Upper lobe of right lung (tissue), 1 donor: ENCODE measurements at regions not wholly inside any gene's neighbourhood (a gene's known extent, or its start where the extent isn't known, plus 50 kb on each side); places are given as distances from the start of the nearest gene placed in this dataset.
"Not testable (repeated sequence)": the region's sequence is repeated elsewhere in the genome, so short reads cannot be mapped to it uniquely, and the experiment has no call there.

ENCODE experiments used
- ATAC-seq: fragments of 200-7000 bp; cut with Tn5 transposase; one replicate; pipeline ENCODE4 v1.9.1; 2020; ENCODE audit warnings: mild to moderate bottlenecking, moderate library complexity
- DNase-seq: peaks from one replicate; pipeline ENCODE4 v3.0.0-alpha.2; 2020
- H3K27ac ChIP-seq: fragments of 200-600 bp; one replicate; pipeline ENCODE4 v1.8.0; 2022
- H3K27me3 ChIP-seq: fragments of 200-600 bp; one replicate; pipeline ENCODE4 v1.8.0; 2022; ENCODE audit warnings: mild to moderate bottlenecking
- H3K36me3 ChIP-seq: fragments of 200-600 bp; one replicate; pipeline ENCODE4 v1.8.0; 2022
- H3K4me1 ChIP-seq: fragments of 200-600 bp; one replicate; pipeline ENCODE4 v1.8.0; 2022
- H3K4me3 ChIP-seq: fragments of 200-600 bp; one replicate; pipeline ENCODE4 v1.8.0; 2022; ENCODE audit warnings: mild to moderate bottlenecking
- H3K9me3 ChIP-seq: fragments of 200-600 bp; one replicate; pipeline ENCODE4 v1.8.0; 2022
- CTCF ChIP-seq: fragments of 200-600 bp; IDR thresholded peaks from one replicate; pipeline ENCODE4 v1.8.0; 2022; ENCODE audit warnings: antibody characterized with exemption
- intact Hi-C: fragments of 100-400 bp; cut with DNase I; formaldehyde crosslinking; loops from one replicate; pipeline ENCODE4 v1.11.0; 2022
- donor health status: DM: no; HTN: yes; CAD: no; lungs with severe emphysema.

GRCh38 chr5:67870662-67871061 lies 344.9 kb upstream of the PIK3R1 start:
- no peak for TF ChIP-seq CTCF
- H3K27ac ChIP-seq = no peak overlapping the region
- DNase-seq = no peak
- no peaks in the 10 kb centered on the region for H3K4me1 ChIP-seq
- intact Hi-C loops = no loop called here
- no peaks in the 10 kb centered on the region for H3K9me3 ChIP-seq
- H3K4me3 ChIP-seq = no peak overlapping the region
- no peaks in the 10 kb centered on the region for H3K36me3 ChIP-seq
- ATAC-seq = no peak
- H3K27me3 ChIP-seq = no peaks in the 10 kb centered on the region

DNA sequence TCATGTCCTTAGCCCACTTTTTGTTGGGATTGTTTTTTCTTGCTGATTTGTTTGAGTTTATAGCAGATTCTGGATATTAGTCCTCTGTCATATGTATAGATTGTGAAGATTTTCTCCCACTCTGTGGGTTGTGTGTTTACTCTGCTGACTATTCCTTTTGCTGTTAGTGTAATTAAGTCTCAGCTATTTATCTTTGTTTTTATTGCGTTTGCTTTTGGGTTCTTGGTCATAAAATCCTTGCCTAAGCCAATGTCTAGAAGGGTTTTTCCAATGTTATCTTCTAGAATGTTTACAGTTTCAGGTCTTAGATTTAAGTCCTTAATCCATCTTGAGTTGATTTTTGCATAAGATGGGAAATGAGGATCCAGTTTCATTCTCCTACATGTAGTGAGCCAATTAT lies 351.2 kb upstream of the PIK3R1 start:
- H3K27ac ChIP-seq, H3K36me3 ChIP-seq, ATAC-seq, H3K27me3 ChIP-seq, H3K9me3 ChIP-seq, intact Hi-C loops, H3K4me1 ChIP-seq, DNase-seq, H3K4me3 ChIP-seq: not testable (repeated sequence)

- no peaks in the 10 kb centered on the region for H3K27me3 ChIP-seq
- TF ChIP-seq CTCF = no peak
- no peaks in the 10 kb centered on the region for H3K9me3 ChIP-seq
- no peak for DNase-seq
- H3K36me3 ChIP-seq = no peaks in the 10 kb centered on the region
- H3K4me3 ChIP-seq = no peak overlapping the region
- H3K4me1 ChIP-seq = no peaks in the 10 kb centered on the region
- no peak for ATAC-seq
- no peak overlapping the region for H3K27ac ChIP-seq
- intact Hi-C loops = no loop called here
Observed at GRCh38 chr5:67858471-67859031, 357.0 kb upstream of the PIK3R1 start.

DNA sequence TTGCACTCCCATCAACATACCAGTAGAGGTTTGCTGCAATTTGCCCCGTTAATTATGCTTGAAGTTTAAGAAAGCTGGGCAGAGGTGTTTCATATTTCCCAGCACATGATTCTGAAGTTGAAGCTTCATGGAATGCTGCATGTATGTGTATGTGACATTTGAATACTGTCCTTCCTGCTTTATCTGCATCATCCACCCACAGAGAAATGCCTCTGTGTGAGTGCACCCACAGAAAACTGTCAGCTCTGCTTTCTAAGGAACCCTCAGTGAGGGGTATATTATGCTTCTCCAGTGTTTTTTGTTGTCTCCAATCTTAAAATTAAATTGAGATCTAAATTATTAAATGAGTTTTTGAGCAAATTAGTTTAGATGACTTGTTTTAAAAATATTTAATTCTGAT lies 358.1 kb upstream of the PIK3R1 start:
- ATAC-seq = no peak
- intact Hi-C loops = no loop called here
- no peaks in the 10 kb centered on the region for H3K27me3 ChIP-seq

GRCh38 chr5:67855523-67855922 lies 360.0 kb upstream of the PIK3R1 start:
- Histone ChIP-seq H3K27me3 (no peaks in the 10 kb centered on the region), H3K27ac (no peak overlapping the region), H3K9me3 (no peaks in the 10 kb centered on the region), H3K36me3 (no peaks in the 10 kb centered on the region), H3K4me3 (no peak overlapping the region), H3K4me1 (no peaks in the 10 kb centered on the region)
- no peak for DNase-seq
- no peak for TF ChIP-seq CTCF
- intact Hi-C loops = no loop called here
- ATAC-seq = no peak

More for the DNA sequence above, 358.1 kb upstream of the PIK3R1 start:
- no peak overlapping the region for H3K4me3 ChIP-seq
- no peak overlapping the region for H3K27ac ChIP-seq
- DNase-seq = no peak
- H3K36me3 ChIP-seq = no peaks in the 10 kb centered on the region
- no peaks in the 10 kb centered on the region for H3K4me1 ChIP-seq
- TF ChIP-seq CTCF = no peak
- H3K9me3 ChIP-seq = no peaks in the 10 kb centered on the region

- H3K4me3 ChIP-seq, H3K36me3 ChIP-seq, ATAC-seq, H3K27me3 ChIP-seq, H3K4me1 ChIP-seq, intact Hi-C loops, H3K9me3 ChIP-seq, H3K27ac ChIP-seq, DNase-seq: not testable (repeated sequence)
Observed at GRCh38 chr5:67850906-67851305, 364.6 kb upstream of the PIK3R1 start.

- DNase-seq (no peak), ATAC-seq (no peak)
- H3K36me3 ChIP-seq = no peaks in the 10 kb centered on the region
- no peaks in the 10 kb centered on the region for H3K9me3 ChIP-seq
- H3K27me3 ChIP-seq = no peaks in the 10 kb centered on the region
- no peak overlapping the region for H3K27ac ChIP-seq
- no peak for TF ChIP-seq CTCF
- intact Hi-C loops = no loop called here
- H3K4me3 ChIP-seq = no peak overlapping the region
- no peaks in the 10 kb centered on the region for H3K4me1 ChIP-seq
Observed at GRCh38 chr5:67844924-67845323, 370.6 kb upstream of the PIK3R1 start.
